GM19468 (cell line): ENCODE measurements at regions not wholly inside any gene's neighbourhood (a gene's known extent, or its start where the extent isn't known, plus 50 kb on each side); places are given as distances from the start of the nearest gene placed in this dataset.
A peak's percentile ranks its signal among the peaks of the same experiment; 100 is the strongest.

Source experiments
- ATAC-seq: cut with Tn5 transposase; IDR thresholded peaks from one replicate; pipeline ENCODE4 v1.9.1; 2021; ENCODE audit warnings: mild to moderate bottlenecking, moderate library complexity, moderate number of reproducible peaks; ENCODE audit not compliant: unreplicated experiment; ENCODE audit errors: extremely low read depth

GRCh38 chr4:108567831-108568230 is 52.5 kb upstream of the RPL34 start:
- ATAC-seq, result no peak

GRCh38 chr4:108561116-108561515 is 59.3 kb upstream of the RPL34 start:
- no peak for ATAC-seq

GRCh38 chr4:108560616-108561015 is 59.8 kb upstream of the RPL34 start:
- ATAC-seq, result no peak

GRCh38 chr4:108559911-108560310 is 60.5 kb upstream of the RPL34 start:
- ATAC-seq, result no peak

GRCh38 chr4:108559068-108559793 is 61.1 kb upstream of the RPL34 start:
- ATAC-seq, result no peak

- no peak for ATAC-seq
Measured at GRCh38 chr4:108556588-108557200, 63.7 kb upstream of the RPL34 start.

- no peak for ATAC-seq
Measured at GRCh38 chr4:108556166-108556565, 64.2 kb upstream of the RPL34 start.

- ATAC-seq, result no peak
Measured at GRCh38 chr4:108555701-108556100, 64.7 kb upstream of the RPL34 start.

GRCh38 chr4:108547682-108548081 is 72.7 kb upstream of the RPL34 start:
- no peak for ATAC-seq

- ATAC-seq, result no peak
Measured at GRCh38 chr4:108546728-108547127, 73.6 kb upstream of the RPL34 start.

- ATAC-seq, result no peak
Measured at GRCh38 chr4:108544481-108544880, 75.9 kb upstream of the RPL34 start.

- no peak for ATAC-seq
Measured at GRCh38 chr4:108543359-108543968, 76.9 kb upstream of the RPL34 start.

- ATAC-seq, result peak; percentile 32
Measured at GRCh38 chr4:108540536-108540935, 79.8 kb upstream of the RPL34 start.

- no peak for ATAC-seq
Measured at GRCh38 chr4:108536577-108536976, 83.8 kb upstream of the RPL34 start.

GRCh38 chr4:108535757-108536156 is 84.6 kb upstream of the RPL34 start:
- ATAC-seq, result no peak

GRCh38 chr4:108533876-108534275 is 86.5 kb upstream of the RPL34 start:
- no peak for ATAC-seq

- no peak for ATAC-seq
Measured at GRCh38 chr4:108533245-108533844, 87.0 kb upstream of the RPL34 start.

- no peak for ATAC-seq
Measured at GRCh38 chr4:108532738-108533137, 87.6 kb upstream of the RPL34 start.

- no peak for ATAC-seq
Measured at GRCh38 chr4:108532187-108532586, 88.2 kb upstream of the RPL34 start.

GRCh38 chr4:108531461-108531860 is 88.9 kb upstream of the RPL34 start:
- ATAC-seq, result no peak
